ENCODE measurements at regions not wholly inside any gene's neighbourhood (a gene's known extent, or its start where the extent isn't known, plus 50 kb on each side); places are given as distances from the start of the nearest gene placed in this dataset.

DNA sequence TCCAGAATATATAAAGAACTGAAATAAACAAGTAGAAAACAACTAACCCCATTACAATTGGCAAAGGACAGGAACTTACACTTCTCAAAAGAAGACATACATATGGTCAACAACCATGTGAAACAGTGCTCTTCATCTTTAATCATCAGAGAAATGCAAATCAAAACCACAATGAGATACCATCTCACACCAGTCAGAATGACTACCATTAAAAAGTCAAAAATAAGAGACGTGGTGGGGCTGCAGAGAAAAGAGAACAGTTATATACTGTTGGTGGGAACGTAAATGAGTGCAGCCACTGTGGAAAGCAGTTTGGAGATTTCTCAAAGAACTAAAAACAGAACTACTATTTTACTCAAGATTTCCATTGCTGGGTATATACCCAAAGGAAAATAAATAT lies 1696.3 kb upstream of the TMEFF2 start:
- ChIA-PET CTCF (ENCODE audit: low intra/inter-chr PET ratio, low total read pairs) (no interaction called here), POLR2A (no interaction called here)
- Histone ChIP-seq H2AFZ (ENCODE audit: low read length) (no peak overlapping the region), H3K79me2 (ENCODE audit: insufficient read depth, low read length) (no peaks in the 10 kb centered on the region), H3K36me3 (replicated peaks in 1 of 2; ENCODE audit: control insufficient read depth in 1 of 2, insufficient read depth in 2 of 2, low read length in 2 of 2) (no peaks in the 10 kb centered on the region), H3K9me3 (ENCODE audit: low read length) (no peaks in the 10 kb centered on the region), H3K9ac (ENCODE audit: insufficient read depth, low read depth, low read length) (no peak overlapping the region), H4K20me1 (ENCODE audit: insufficient read depth, low read length) (no peaks in the 10 kb centered on the region), H3K4me3 (replicated peaks in 1 of 3; ENCODE audit: insufficient read depth in 1 of 3, low read depth in 2 of 3, low read length in 3 of 3) (no peak overlapping the region), H3K27me3 (ENCODE audit: control insufficient read depth in 1 of 2, insufficient read depth in 2 of 2, low read length in 2 of 2) (no peaks in the 10 kb centered on the region), H3K4me2 (ENCODE audit: low read depth, low read length) (no peak overlapping the region), H3K4me1 (ENCODE audit: insufficient read depth, low read length) (no peaks in the 10 kb centered on the region), H3K27ac (ENCODE audit: extremely low read length, insufficient read depth, low read length) (no peak overlapping the region)
- BruUV-seq (replicated peaks), result no TSS peak
- 0% methylated on average over 2 of the region's 2 CpGs for WGBS (ENCODE audit: low lambda C conversion rate)
- intact Hi-C loops (cut with micrococcal nuclease; ENCODE audit: unreplicated experiment) (no loop called here), in situ Hi-C loops (cut with HindIII; ENCODE audit: extremely low pct_ligation_motif_present, low pct_unique_long_range_greater_than_20kb) (no loop called here)
- TF ChIP-seq, protein P1, sequence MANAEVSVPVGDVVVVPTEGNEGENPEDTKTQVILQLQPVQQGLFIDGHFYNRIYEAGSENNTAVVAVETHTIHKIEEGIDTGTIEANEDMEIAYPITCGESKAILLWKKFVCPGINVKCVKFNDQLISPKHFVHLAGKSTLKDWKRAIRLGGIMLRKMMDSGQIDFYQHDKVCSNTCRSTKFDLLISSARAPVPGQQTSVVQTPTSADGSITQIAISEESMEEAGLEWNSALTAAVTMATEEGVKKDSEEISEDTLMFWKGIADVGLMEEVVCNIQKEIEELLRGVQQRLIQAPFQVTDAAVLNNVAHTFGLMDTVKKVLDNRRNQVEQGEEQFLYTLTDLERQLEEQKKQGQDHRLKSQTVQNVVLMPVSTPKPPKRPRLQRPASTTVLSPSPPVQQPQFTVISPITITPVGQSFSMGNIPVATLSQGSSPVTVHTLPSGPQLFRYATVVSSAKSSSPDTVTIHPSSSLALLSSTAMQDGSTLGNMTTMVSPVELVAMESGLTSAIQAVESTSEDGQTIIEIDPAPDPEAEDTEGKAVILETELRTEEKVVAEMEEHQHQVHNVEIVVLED (CRISPR knock-in tag; IDR thresholded peaks at IDR 0.05; ENCODE audit: borderline replicate concordance), result no peak
- TF ChIP-seq NFYC (CRISPR knock-in tag; IDR thresholded peaks at IDR 0.05) (no peak), ZNF124 (CRISPR knock-in tag; IDR thresholded peaks at IDR 0.05) (no peak), KDM1A (CRISPR knock-in tag; IDR thresholded peaks at IDR 0.05) (no peak), ZNF572 (CRISPR knock-in tag; IDR thresholded peaks at IDR 0.05) (no peak), ZNF12 (CRISPR knock-in tag; IDR thresholded peaks at IDR 0.05) (no peak), NKX3-1 (CRISPR knock-in tag; IDR thresholded peaks at IDR 0.05) (no peak), ZZZ3 (CRISPR knock-in tag; IDR thresholded peaks at IDR 0.05; ENCODE audit: borderline replicate concordance) (no peak), NFKBIZ (CRISPR knock-in tag; IDR thresholded peaks at IDR 0.05) (no peak), ZNF550 (CRISPR knock-in tag; IDR thresholded peaks at IDR 0.05; ENCODE audit: borderline replicate concordance) (no peak), NCOA1 (CRISPR knock-in tag; IDR thresholded peaks at IDR 0.05) (no peak), ZNF747 (CRISPR knock-in tag; IDR thresholded peaks at IDR 0.05; ENCODE audit: borderline replicate concordance) (no peak), REXO4 (CRISPR knock-in tag; IDR thresholded peaks at IDR 0.05; ENCODE audit: borderline replicate concordance) (no peak)
- TF ChIP-seq, protein P2, sequence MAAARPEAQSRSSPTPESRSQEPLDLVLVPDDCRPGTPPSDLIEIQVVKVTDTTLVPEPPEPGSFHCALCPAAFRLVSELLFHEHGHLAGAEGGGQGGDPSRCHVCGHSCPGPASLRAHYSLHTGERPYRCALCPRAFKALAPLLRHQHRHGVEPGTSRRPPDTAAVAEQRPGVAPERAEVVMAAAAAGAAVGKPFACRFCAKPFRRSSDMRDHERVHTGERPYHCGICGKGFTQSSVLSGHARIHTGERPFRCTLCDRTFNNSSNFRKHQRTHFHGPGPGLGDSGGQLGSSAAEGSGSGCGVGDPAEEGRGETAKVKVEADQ (CRISPR knock-in tag; IDR thresholded peaks at IDR 0.05; ENCODE audit: borderline replicate concordance), result no peak
- TF ChIP-seq, protein P3, sequence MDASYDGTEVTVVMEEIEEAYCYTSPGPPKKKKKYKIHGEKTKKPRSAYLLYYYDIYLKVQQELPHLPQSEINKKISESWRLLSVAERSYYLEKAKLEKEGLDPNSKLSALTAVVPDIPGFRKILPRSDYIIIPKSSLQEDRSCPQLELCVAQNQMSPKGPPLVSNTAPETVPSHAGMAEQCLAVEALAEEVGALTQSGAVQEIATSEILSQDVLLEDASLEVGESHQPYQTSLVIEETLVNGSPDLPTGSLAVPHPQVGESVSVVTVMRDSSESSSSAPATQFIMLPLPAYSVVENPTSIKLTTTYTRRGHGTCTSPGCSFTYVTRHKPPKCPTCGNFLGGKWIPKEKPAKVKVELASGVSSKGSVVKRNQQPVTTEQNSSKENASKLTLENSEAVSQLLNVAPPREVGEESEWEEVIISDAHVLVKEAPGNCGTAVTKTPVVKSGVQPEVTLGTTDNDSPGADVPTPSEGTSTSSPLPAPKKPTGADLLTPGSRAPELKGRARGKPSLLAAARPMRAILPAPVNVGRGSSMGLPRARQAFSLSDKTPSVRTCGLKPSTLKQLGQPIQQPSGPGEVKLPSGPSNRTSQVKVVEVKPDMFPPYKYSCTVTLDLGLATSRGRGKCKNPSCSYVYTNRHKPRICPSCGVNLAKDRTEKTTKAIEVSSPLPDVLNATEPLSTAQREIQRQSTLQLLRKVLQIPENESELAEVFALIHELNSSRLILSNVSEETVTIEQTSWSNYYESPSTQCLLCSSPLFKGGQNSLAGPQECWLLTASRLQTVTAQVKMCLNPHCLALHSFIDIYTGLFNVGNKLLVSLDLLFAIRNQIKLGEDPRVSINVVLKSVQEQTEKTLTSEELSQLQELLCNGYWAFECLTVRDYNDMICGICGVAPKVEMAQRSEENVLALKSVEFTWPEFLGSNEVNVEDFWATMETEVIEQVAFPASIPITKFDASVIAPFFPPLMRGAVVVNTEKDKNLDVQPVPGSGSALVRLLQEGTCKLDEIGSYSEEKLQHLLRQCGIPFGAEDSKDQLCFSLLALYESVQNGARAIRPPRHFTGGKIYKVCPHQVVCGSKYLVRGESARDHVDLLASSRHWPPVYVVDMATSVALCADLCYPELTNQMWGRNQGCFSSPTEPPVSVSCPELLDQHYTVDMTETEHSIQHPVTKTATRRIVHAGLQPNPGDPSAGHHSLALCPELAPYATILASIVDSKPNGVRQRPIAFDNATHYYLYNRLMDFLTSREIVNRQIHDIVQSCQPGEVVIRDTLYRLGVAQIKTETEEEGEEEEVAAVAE (CRISPR knock-in tag; IDR thresholded peaks at IDR 0.05; ENCODE audit: borderline replicate concordance), result no peak
- FAIRE-seq, result no peak
- ATAC-seq, result no peak
- DNase-seq (ENCODE audit: low spot score), result no peak
